NCI-H1436 (cell line): ENCODE measurements at regions not wholly inside any gene's neighbourhood (a gene's known extent, or its start where the extent isn't known, plus 50 kb on each side); places are given as distances from the start of the nearest gene placed in this dataset.

ENCODE experiments used
- DNase-seq: peaks from one replicate; lab custom pipeline; 2025; lab: John Stamatoyannopoulos, UW

GRCh38 chr10:36373424-36374096 lies 731.5 kb upstream of the FZD8 start:
- no peak for DNase-seq

GRCh38 chr10:36367362-36367761 lies 725.3 kb upstream of the FZD8 start:
- no peak for DNase-seq

GRCh38 chr10:36366843-36367242 lies 724.7 kb upstream of the FZD8 start:
- no peak for DNase-seq

- DNase-seq, result no peak
Observed at GRCh38 chr10:36366065-36366464, 724.0 kb upstream of the FZD8 start.

GRCh38 chr10:36362257-36362656 lies 720.2 kb upstream of the FZD8 start:
- peak; percentile 6 for DNase-seq

- no peak for DNase-seq
Observed at GRCh38 chr10:36358736-36359135, 716.6 kb upstream of the FZD8 start.

GRCh38 chr10:36354633-36355032 lies 712.5 kb upstream of the FZD8 start:
- no peak for DNase-seq

GRCh38 chr10:36351159-36351558 lies 709.1 kb upstream of the FZD8 start:
- no peak for DNase-seq

GRCh38 chr10:36349445-36350078 lies 707.5 kb upstream of the FZD8 start:
- DNase-seq, result no peak

GRCh38 chr10:36345807-36346206 lies 703.7 kb upstream of the FZD8 start:
- no peak for DNase-seq

GRCh38 chr10:36345175-36345533 lies 703.1 kb upstream of the FZD8 start:
- no peak for DNase-seq

- no peak for DNase-seq
Observed at GRCh38 chr10:36344240-36345174, 702.4 kb upstream of the FZD8 start.

- no peak for DNase-seq
Observed at GRCh38 chr10:36342781-36343180, 700.7 kb upstream of the FZD8 start.

- DNase-seq, result no peak
Observed at GRCh38 chr10:36341471-36341870, 699.4 kb upstream of the FZD8 start.

- no peak for DNase-seq
Observed at GRCh38 chr10:36336315-36336714, 694.2 kb upstream of the FZD8 start.

- no peak for DNase-seq
Observed at GRCh38 chr10:36333446-36333845, 691.4 kb upstream of the FZD8 start.

GRCh38 chr10:36332926-36333325 lies 690.8 kb upstream of the FZD8 start:
- DNase-seq, result no peak

GRCh38 chr10:36331121-36331520 lies 689.0 kb upstream of the FZD8 start:
- DNase-seq, result no peak

GRCh38 chr10:36325815-36326214 lies 683.7 kb upstream of the FZD8 start:
- no peak for DNase-seq

- DNase-seq, result no peak
Observed at GRCh38 chr10:36324831-36325230, 682.7 kb upstream of the FZD8 start.

- no peak for DNase-seq
Observed at GRCh38 chr10:36313142-36313541, 671.0 kb upstream of the FZD8 start.

GRCh38 chr10:36303896-36304295 lies 661.8 kb upstream of the FZD8 start:
- DNase-seq, result no peak

GRCh38 chr10:36302086-36302485 lies 660.0 kb upstream of the FZD8 start:
- no peak for DNase-seq
